Fibroblast of mammary gland (primary cell): ENCODE measurements at regions not wholly inside any gene's neighbourhood (a gene's known extent, or its start where the extent isn't known, plus 50 kb on each side); places are given as distances from the start of the nearest gene placed in this dataset.
"Not testable (repeated sequence)": the region's sequence is repeated elsewhere in the genome, so short reads cannot be mapped to it uniquely, and the experiment has no call there.

ENCODE experiments used
- DNase-seq: peaks from one replicate; pipeline ENCODE4 v3.0.0-alpha.2; 2010; ENCODE audit warnings: low read depth
- H3K4me3 ChIP-seq: 2 replicates; pipeline ENCODE4 v1.5.1; 2011; ENCODE audit warnings: low read depth, mild to moderate bottlenecking, low read length, moderate library complexity; ENCODE audit not compliant: control insufficient read depth
- TF ChIP-seq, protein P1 (sequence below): conservative IDR thresholded peaks from 2 replicates; pipeline ENCODE4 v1.5.1; 2011; ENCODE audit warnings: low read depth, low read length, inconsistent platforms; ENCODE audit not compliant: control insufficient read depth, insufficient read depth

GRCh38 chr2:126270587-126270986 is 385.4 kb upstream of the GYPC start:
- no peak overlapping the region for H3K4me3 ChIP-seq
- TF ChIP-seq, protein P1, sequence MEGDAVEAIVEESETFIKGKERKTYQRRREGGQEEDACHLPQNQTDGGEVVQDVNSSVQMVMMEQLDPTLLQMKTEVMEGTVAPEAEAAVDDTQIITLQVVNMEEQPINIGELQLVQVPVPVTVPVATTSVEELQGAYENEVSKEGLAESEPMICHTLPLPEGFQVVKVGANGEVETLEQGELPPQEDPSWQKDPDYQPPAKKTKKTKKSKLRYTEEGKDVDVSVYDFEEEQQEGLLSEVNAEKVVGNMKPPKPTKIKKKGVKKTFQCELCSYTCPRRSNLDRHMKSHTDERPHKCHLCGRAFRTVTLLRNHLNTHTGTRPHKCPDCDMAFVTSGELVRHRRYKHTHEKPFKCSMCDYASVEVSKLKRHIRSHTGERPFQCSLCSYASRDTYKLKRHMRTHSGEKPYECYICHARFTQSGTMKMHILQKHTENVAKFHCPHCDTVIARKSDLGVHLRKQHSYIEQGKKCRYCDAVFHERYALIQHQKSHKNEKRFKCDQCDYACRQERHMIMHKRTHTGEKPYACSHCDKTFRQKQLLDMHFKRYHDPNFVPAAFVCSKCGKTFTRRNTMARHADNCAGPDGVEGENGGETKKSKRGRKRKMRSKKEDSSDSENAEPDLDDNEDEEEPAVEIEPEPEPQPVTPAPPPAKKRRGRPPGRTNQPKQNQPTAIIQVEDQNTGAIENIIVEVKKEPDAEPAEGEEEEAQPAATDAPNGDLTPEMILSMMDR = no peak
- no peak for DNase-seq

GRCh38 chr2:126272401-126272800 is 383.6 kb upstream of the GYPC start:
- TF ChIP-seq, protein P1 = no peak

GRCh38 chr2:126275098-126275497 is 380.9 kb upstream of the GYPC start:
- TF ChIP-seq, protein P1 = no peak
- H3K4me3 ChIP-seq = no peak overlapping the region
- DNase-seq = no peak

More at GRCh38 chr2:126272401-126272800, 383.6 kb upstream of the GYPC start:
- no peak overlapping the region for H3K4me3 ChIP-seq
- DNase-seq = no peak

GRCh38 chr2:126276268-126276667 is 379.7 kb upstream of the GYPC start:
- H3K4me3 ChIP-seq, DNase-seq: not testable (repeated sequence)

DNA sequence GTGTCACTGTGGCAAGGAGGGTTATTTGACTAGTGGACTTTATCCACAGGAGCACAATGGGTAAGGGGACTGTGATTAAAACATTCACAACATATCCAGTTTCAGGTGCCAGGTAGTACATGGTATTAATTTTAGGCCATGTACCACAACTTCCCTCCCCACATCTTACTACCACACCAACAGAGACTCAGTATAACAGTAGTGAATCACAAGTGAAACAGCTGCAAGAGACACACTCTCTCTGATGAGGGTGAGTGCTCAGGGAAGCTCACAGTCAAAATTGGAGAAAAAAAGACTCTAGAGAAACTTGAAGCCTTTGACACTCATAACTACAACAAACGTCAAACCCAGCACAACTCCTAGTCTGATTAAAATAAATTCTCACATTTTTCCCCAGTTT is 367.6 kb upstream of the GYPC start:
- no peak for DNase-seq
- no peak overlapping the region for H3K4me3 ChIP-seq
- TF ChIP-seq, protein P1 = no peak

DNA sequence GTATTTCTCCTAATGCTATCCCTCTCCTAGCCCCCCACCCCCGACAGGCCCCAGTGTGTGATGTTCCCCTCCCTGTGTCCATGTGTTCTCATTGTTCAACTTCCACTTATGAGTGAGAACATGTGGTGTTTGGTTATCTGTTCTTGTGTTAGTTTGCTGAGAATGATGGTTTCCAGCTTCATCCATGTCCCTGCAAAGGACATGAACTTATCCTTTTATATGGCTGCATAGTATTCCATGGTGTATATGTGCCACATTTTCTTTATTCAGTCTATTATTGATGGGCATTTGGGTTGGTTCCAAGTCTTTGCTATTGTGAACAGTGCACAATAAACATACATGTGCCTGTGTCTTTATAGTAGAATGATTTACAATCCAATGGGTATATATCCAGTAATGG is 362.0 kb upstream of the GYPC start:
- H3K4me3 ChIP-seq, DNase-seq: not testable (repeated sequence)

GRCh38 chr2:126299469-126299976 is 356.4 kb upstream of the GYPC start:
- no peak for DNase-seq
- no peak overlapping the region for H3K4me3 ChIP-seq
- TF ChIP-seq, protein P1 = no peak

- H3K4me3 ChIP-seq = no peak overlapping the region
- DNase-seq = no peak
- TF ChIP-seq, protein P1 = no peak
Observed at GRCh38 chr2:126300348-126300747, 355.6 kb upstream of the GYPC start.
